Omental fat pad (tissue), 3 donors: ENCODE measurements at regions not wholly inside any gene's neighbourhood (a gene's known extent, or its start where the extent isn't known, plus 50 kb on each side); places are given as distances from the start of the nearest gene placed in this dataset.
A peak's percentile ranks its signal among the peaks of the same experiment; 100 is the strongest.
"Not testable (repeated sequence)": the region's sequence is repeated elsewhere in the genome, so short reads cannot be mapped to it uniquely, and the experiment has no call there.

ENCODE experiments used
- ATAC-seq: fragments of 150-250 bp; one replicate; pipeline ENCODE4 v1.9.1; 2016; ENCODE audit warnings: mild to moderate bottlenecking, moderate library complexity; ENCODE audit not compliant: low FRiP score
- DNase-seq: peaks from one replicate; pipeline ENCODE4 v3.0.0-alpha.2; 2019; ENCODE audit warnings: low spot score
- TF ChIP-seq, protein P1 (sequence below), 3 donors: fragments of 450-650 bp; IDR thresholded peaks; one replicate each; pipeline ENCODE4 v1.5.1; 2016 to 2017; ENCODE audit warnings: antibody characterized with exemption in 3 of 3, mild to moderate bottlenecking in 3 of 3, moderate library complexity in 2 of 3

DNA sequence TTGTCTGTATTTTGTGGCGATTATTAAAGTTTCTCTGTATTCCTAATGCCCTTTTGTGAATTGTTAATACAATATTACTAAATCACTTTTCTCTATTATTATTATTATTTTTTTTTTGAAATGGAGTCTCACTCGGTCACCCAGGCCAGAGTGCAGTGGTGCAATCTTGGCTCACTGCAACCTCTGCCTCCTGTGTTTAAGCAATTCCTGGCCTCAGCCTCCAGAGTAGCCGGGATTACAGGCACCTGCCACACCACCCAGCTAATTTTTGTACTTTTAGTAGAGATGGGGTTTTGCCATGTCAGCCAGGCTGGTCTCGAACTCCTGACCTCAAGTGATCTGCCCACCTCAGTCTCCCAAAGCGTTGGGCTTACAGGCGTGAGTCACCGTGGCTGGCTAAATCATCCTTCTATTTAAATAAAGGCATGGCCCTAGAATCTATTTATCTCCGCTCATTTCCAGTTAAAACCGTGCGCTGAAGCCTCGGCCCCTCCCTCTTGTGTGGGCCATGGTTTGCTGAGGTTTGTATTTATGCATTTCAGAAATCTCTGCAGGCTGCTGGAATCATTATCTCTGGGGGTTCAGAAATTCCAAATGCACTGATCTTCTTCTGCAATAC is 1136.4 kb upstream of the TMEM132C start:
- TF ChIP-seq, protein P1, sequence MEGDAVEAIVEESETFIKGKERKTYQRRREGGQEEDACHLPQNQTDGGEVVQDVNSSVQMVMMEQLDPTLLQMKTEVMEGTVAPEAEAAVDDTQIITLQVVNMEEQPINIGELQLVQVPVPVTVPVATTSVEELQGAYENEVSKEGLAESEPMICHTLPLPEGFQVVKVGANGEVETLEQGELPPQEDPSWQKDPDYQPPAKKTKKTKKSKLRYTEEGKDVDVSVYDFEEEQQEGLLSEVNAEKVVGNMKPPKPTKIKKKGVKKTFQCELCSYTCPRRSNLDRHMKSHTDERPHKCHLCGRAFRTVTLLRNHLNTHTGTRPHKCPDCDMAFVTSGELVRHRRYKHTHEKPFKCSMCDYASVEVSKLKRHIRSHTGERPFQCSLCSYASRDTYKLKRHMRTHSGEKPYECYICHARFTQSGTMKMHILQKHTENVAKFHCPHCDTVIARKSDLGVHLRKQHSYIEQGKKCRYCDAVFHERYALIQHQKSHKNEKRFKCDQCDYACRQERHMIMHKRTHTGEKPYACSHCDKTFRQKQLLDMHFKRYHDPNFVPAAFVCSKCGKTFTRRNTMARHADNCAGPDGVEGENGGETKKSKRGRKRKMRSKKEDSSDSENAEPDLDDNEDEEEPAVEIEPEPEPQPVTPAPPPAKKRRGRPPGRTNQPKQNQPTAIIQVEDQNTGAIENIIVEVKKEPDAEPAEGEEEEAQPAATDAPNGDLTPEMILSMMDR (IDR thresholded peaks at IDR 0.05): no peak
- ATAC-seq: no peak
- DNase-seq: no peak

DNA sequence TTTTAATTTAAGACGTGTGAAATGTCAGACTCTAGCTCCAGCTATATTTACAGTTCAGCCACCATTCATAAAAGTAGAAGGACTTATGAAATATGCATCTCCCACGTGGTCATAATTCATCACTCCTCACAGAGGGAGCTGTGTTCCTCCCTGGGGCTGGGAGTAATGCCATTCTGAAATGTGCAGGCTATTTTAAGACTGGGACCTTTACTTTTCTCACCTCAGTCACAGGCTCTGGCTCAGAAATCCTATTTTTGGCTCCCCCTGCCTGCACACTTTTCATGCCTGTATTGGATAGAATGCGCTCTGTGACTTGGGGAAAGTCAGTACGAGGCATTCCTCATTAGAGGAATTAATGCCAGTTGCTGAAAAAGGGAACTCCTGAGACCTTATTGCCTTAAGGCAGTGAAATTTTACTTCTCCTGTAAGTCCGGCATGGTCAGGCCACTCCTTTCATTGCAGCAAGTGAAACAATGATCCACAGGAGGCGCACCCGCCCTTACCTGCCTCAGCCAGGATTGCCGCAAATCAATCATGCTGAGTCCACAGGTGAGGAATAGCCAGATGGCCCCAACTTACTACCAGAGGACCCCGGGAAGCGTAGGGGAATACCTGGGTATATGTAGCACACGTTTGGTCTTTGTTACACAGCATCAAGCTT is 1133.2 kb upstream of the TMEM132C start:
- no peak for ATAC-seq
- DNase-seq: no peak
- TF ChIP-seq, protein P1 (IDR thresholded peaks at IDR 0.05): no peak

DNA sequence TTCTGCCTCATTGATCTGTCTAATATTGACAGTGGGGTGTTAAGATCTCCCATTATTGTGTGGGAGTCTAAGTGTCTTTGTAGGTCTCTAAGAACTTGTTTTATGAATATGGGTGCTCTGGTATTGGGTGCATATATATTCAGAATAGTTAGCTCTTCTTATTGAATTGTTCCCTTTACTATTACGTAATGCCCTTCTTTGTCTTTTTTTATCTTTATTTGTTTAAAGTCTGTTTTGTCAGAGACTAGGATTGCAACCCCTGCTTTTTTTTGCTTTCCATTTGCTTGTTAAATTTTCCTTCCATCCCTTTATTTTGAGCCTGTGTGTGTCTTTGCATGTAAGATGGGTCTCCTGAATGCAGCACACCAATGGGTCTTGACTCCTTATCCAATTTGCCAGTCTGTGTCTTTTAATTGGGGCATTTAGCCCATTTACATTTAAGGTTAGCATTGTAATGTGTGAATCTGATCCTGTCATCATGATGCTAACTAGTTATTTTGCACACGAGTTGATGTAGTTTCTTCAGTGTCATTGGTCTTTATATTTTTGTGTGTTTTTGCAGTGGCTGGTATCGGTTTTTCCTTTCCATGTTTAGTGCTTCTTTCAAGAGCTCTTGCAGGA is 1126.0 kb upstream of the TMEM132C start:
- not testable (repeated sequence) for ATAC-seq, DNase-seq

DNA sequence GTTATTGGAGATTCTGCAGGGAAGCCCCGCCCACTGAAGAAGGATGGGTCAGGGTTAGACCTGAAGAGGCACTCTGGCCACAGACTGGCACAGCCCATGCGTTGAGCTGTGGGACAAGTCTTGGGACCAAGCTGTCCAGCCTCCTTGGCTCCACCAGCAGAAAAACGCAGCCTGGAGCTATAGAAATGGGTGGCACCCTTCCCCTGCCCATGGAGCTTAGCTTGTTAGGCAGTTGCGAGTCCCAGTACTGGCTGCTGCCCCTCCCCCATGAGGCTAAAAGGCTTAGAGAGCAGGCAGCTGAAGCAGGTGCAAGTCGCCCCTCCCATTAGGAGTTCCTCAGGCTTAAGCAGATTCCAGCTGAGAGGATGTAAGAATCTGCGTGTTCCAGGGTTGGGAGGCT is 1124.0 kb upstream of the TMEM132C start:
- DNase-seq: no peak
- no peak for ATAC-seq
- TF ChIP-seq, protein P1 (IDR thresholded peaks at IDR 0.05): no peak

DNA sequence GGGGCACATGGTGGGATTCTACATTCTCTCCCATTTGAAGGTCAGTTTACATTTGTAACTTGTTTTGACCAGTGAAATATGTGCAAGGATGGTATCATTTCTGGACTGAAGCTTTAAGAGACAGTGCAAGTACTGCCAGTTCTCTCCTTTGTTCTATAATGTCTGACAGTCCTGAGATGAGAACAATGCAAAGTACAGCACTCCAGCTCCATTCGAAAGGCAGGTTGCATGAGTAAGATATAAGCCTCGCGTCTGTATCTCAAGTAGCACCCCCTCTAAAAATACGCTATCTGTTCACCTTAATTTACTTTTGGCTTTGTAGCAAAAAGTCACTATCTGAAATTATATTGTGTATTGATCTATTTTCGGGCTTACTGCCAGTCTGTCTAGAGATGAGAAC is 1122.2 kb upstream of the TMEM132C start:
- ATAC-seq (no peak), DNase-seq (no peak)
- TF ChIP-seq, protein P1 (IDR thresholded peaks at IDR 0.05): no peak

DNA sequence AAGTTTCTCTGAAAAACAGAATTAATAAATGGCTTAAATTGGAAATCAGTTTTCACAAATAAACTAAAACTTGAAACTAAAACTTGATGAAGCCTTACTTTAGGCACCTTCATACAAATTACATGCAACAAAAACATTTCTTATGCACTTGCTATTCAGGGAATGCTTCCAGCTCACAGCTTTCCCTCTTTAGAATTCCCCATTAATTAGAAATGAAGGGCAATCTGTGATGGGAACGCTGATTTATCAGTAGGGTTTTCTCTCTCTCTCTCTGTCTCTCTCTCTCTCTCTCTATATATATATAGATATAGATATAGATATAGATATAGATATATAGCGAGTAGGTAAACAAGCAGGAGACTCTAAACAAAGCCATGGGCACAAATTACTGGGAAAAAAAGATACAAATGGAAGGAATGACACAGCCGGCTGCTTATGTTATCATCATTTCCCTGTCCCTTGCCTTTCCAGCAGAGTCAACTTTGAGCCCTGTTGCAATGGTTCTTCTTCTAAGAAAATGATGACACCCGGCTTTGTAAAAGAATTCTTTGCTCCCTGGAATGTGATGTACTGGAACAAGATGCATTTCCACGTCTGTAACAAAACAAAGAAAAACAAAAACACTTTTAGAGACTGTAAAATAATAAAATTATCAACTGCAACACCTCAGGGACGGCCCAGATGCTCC is 1121.6 kb upstream of the TMEM132C start:
- DNase-seq (no peak), ATAC-seq (peak; percentile 13)
- TF ChIP-seq, protein P1 (IDR thresholded peaks at IDR 0.05): no peak
